KMS-11 (cell line): ENCODE measurements at regions not wholly inside any gene's neighbourhood (a gene's known extent, or its start where the extent isn't known, plus 50 kb on each side); places are given as distances from the start of the nearest gene placed in this dataset.

Source experiments
- H2AFZ ChIP-seq: fragments of 200-600 bp; sonication (generic); 2 replicates; pipeline ENCODE4 v1.6.1; 2016; ENCODE audit warnings: antibody characterized with exemption, mixed run types, low read depth
- H3K27ac ChIP-seq: fragments of 200-600 bp; sonication (generic); 2 replicates; pipeline ENCODE4 v1.6.1; 2016; ENCODE audit warnings: mild to moderate bottlenecking, mixed run types
- H3K27me3 ChIP-seq: fragments of 200-600 bp; sonication (generic); 2 replicates; pipeline ENCODE4 v1.6.1; 2017; ENCODE audit warnings: mild to moderate bottlenecking, low read depth, mixed run types, moderate library complexity; ENCODE audit not compliant: insufficient read depth
- H3K36me3 ChIP-seq: fragments of 200-600 bp; sonication (generic); 2 replicates; pipeline ENCODE4 v1.6.1; 2017; ENCODE audit warnings: mild to moderate bottlenecking, mixed run types; ENCODE audit not compliant: insufficient read depth
- H3K4me1 ChIP-seq: fragments of 200-600 bp; sonication (generic); 2 replicates; pipeline ENCODE4 v1.6.1; 2016; ENCODE audit warnings: mild to moderate bottlenecking, low read depth, mixed run types; ENCODE audit not compliant: poor library complexity, severe bottlenecking
- H3K4me2 ChIP-seq: fragments of 200-600 bp; sonication (generic); 2 replicates; pipeline ENCODE4 v1.7.0; 2016; ENCODE audit warnings: mild to moderate bottlenecking, mixed run types
- H3K4me3 ChIP-seq: fragments of 200-600 bp; sonication (generic); IDR thresholded peaks from 2 replicates; pipeline ENCODE4 v1.6.1; 2017; ENCODE audit warnings: low read depth, low read length, mixed read lengths; ENCODE audit not compliant: insufficient read depth
- H3K79me2 ChIP-seq: fragments of 200-600 bp; sonication (generic); 2 replicates; pipeline ENCODE4 v1.6.1; 2016; ENCODE audit warnings: low read depth, mixed run types; ENCODE audit not compliant: insufficient read depth
- H3K9ac ChIP-seq: fragments of 200-600 bp; sonication (generic); 2 replicates; pipeline ENCODE4 v1.6.1; 2016; ENCODE audit warnings: mild to moderate bottlenecking, mixed run types
- H4K20me1 ChIP-seq: fragments of 200-600 bp; sonication (generic); 2 replicates; pipeline ENCODE4 v1.6.1; 2016; ENCODE audit warnings: mild to moderate bottlenecking, mixed run types; ENCODE audit not compliant: insufficient read depth
- TF ChIP-seq, protein P1 (sequence below): fragments of 200-600 bp; sonication (generic); conservative IDR thresholded peaks from 2 replicates; pipeline ENCODE4 v1.6.1; 2017; ENCODE audit warnings: low read depth, mild to moderate bottlenecking, antibody characterized with exemption, low read length, moderate library complexity, mixed read lengths

GRCh38 chr21:27606422-27606821 is 639.5 kb upstream of the ADAMTS5 start:
- H3K79me2 ChIP-seq: no peaks in the 10 kb centered on the region
- H3K27ac ChIP-seq: no peak overlapping the region
- H3K27me3 ChIP-seq: no peaks in the 10 kb centered on the region
- H3K4me1 ChIP-seq: no peaks in the 10 kb centered on the region
- TF ChIP-seq, protein P1, sequence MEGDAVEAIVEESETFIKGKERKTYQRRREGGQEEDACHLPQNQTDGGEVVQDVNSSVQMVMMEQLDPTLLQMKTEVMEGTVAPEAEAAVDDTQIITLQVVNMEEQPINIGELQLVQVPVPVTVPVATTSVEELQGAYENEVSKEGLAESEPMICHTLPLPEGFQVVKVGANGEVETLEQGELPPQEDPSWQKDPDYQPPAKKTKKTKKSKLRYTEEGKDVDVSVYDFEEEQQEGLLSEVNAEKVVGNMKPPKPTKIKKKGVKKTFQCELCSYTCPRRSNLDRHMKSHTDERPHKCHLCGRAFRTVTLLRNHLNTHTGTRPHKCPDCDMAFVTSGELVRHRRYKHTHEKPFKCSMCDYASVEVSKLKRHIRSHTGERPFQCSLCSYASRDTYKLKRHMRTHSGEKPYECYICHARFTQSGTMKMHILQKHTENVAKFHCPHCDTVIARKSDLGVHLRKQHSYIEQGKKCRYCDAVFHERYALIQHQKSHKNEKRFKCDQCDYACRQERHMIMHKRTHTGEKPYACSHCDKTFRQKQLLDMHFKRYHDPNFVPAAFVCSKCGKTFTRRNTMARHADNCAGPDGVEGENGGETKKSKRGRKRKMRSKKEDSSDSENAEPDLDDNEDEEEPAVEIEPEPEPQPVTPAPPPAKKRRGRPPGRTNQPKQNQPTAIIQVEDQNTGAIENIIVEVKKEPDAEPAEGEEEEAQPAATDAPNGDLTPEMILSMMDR: no peak
- H3K4me2 ChIP-seq: no peak overlapping the region
- H3K36me3 ChIP-seq: no peaks in the 10 kb centered on the region
- no peaks in the 10 kb centered on the region for H4K20me1 ChIP-seq
- no peak overlapping the region for H3K9ac ChIP-seq
- no peak overlapping the region for H2AFZ ChIP-seq
- no peak overlapping the region for H3K4me3 ChIP-seq

GRCh38 chr21:27596196-27596595 is 629.3 kb upstream of the ADAMTS5 start:
- H3K27ac ChIP-seq: no peak overlapping the region
- H3K27me3 ChIP-seq: no peaks in the 10 kb centered on the region
- no peaks in the 10 kb centered on the region for H4K20me1 ChIP-seq
- no peaks in the 10 kb centered on the region for H3K4me1 ChIP-seq
- H3K79me2 ChIP-seq: no peaks in the 10 kb centered on the region
- H3K4me3 ChIP-seq: no peak overlapping the region
- H3K9ac ChIP-seq: no peak overlapping the region
- H2AFZ ChIP-seq: no peak overlapping the region
- no peaks in the 10 kb centered on the region for H3K36me3 ChIP-seq
- TF ChIP-seq, protein P1: no peak
- H3K4me2 ChIP-seq: no peak overlapping the region

GRCh38 chr21:27595716-27596115 is 628.8 kb upstream of the ADAMTS5 start:
- no peak overlapping the region for H2AFZ ChIP-seq
- no peak overlapping the region for H3K4me3 ChIP-seq

DNA sequence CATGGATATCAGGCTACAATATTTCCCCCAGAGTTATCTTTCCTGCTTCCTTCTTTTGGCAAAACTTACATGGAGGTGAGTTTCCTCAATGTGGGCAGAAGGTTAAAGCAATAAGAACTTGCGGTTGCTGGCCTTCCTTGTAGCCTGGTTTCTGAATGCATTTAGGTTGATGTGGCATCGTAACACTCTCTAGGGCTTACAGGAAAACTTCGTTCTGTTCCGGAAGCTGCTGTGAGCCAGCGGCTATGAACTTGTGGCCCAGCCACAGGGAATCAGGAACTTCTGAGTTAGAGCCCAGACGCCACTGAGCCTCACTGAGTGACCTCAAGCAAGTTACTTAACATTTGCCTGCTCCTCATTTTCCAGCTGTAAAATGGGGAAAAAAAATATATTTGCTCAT is 623.4 kb upstream of the ADAMTS5 start:
- H3K4me3 ChIP-seq: no peak overlapping the region
- TF ChIP-seq, protein P1: no peak
- no peaks in the 10 kb centered on the region for H4K20me1 ChIP-seq
- H3K27me3 ChIP-seq: no peaks in the 10 kb centered on the region
- no peaks in the 10 kb centered on the region for H3K4me1 ChIP-seq
- no peak overlapping the region for H3K9ac ChIP-seq
- H3K27ac ChIP-seq: no peak overlapping the region
- H3K36me3 ChIP-seq: no peaks in the 10 kb centered on the region
- no peak overlapping the region for H2AFZ ChIP-seq
- H3K4me2 ChIP-seq: no peak overlapping the region
- no peaks in the 10 kb centered on the region for H3K79me2 ChIP-seq

More at GRCh38 chr21:27595716-27596115, 628.8 kb upstream of the ADAMTS5 start:
- Histone ChIP-seq H4K20me1 (no peaks in the 10 kb centered on the region), H3K36me3 (no peaks in the 10 kb centered on the region), H3K27ac (no peak overlapping the region), H3K27me3 (no peaks in the 10 kb centered on the region), H3K4me2 (no peak overlapping the region), H3K4me1 (no peaks in the 10 kb centered on the region), H3K79me2 (no peaks in the 10 kb centered on the region), H3K9ac (no peak overlapping the region)
- TF ChIP-seq, protein P1: no peak
